HG03460 (cell line): ENCODE measurements at regions not wholly inside any gene's neighbourhood (a gene's known extent, or its start where the extent isn't known, plus 50 kb on each side); places are given as distances from the start of the nearest gene placed in this dataset.
"Not testable (repeated sequence)": the region's sequence is repeated elsewhere in the genome, so short reads cannot be mapped to it uniquely, and the experiment has no call there.

Experiments
- ATAC-seq: cut with Tn5 transposase; IDR thresholded peaks from one replicate; pipeline ENCODE4 v1.9.1; 2021; ENCODE audit not compliant: unreplicated experiment

DNA sequence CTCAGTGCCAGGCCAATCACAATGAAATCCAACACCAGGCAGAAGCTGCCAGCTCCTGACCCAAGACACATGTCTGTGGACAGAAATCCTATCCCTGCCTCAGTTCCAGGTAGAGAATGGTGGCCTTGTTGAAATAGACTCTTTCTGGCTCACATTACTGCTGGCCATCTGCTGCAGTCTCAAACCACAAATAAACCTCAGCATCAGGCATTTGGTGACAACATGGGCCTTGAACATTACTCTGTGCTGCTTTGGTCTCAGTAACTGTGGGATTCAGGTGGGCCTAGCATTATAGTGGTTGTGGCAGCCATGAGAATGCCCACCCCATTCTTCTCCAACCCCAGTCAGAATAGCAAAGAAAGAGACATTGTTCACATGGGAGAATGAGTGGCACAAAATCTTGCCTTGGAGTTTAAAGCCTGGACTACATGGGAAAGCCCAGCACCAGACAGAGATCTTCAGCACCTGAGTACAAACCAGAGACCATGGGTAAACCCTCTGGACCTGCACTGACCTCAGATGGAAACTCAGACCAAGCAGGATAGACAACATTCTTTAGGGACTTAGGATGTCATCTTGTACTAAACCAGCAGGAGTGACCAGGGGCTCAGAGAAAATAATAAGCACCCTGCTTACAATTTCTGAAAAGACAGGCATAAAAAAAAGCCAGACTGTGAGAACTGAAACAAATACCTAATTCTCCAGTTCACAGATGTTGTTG, 50.4 kb upstream of the TRAM1L1 start:
- no peak for ATAC-seq

GRCh38 chr4:117137145-117137544, 51.8 kb upstream of the TRAM1L1 start:
- ATAC-seq = no peak

GRCh38 chr4:117138732-117139131, 53.4 kb upstream of the TRAM1L1 start:
- not testable (repeated sequence) for ATAC-seq

GRCh38 chr4:117154251-117154650, 68.9 kb upstream of the TRAM1L1 start:
- no peak for ATAC-seq

- ATAC-seq = no peak
Observed at GRCh38 chr4:117156806-117157205, 71.4 kb upstream of the TRAM1L1 start.

GRCh38 chr4:117157360-117157759, 72.0 kb upstream of the TRAM1L1 start:
- ATAC-seq = no peak

GRCh38 chr4:117162976-117163375, 77.6 kb upstream of the TRAM1L1 start:
- no peak for ATAC-seq

DNA sequence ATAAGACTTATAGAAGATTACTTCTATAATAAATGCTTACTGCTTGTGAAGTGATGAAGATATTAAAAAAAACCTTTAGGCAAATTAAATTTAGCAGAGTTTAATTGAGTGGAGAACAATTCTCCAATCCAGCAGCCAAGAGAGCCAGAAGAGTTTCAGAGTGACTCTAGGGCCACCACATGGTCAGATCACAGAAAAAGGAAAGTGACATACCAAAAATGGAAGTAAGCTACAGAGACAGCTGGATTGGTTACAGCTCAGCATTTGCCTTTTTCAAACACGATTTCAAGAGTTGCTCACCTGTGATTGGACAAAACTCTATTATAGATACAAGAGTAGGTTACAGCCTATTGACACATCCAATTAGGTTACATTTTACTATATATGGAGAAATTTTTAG, 79.0 kb upstream of the TRAM1L1 start:
- peak; percentile 59 for ATAC-seq

GRCh38 chr4:117175369-117175768, 90.0 kb upstream of the TRAM1L1 start:
- not testable (repeated sequence) for ATAC-seq

DNA sequence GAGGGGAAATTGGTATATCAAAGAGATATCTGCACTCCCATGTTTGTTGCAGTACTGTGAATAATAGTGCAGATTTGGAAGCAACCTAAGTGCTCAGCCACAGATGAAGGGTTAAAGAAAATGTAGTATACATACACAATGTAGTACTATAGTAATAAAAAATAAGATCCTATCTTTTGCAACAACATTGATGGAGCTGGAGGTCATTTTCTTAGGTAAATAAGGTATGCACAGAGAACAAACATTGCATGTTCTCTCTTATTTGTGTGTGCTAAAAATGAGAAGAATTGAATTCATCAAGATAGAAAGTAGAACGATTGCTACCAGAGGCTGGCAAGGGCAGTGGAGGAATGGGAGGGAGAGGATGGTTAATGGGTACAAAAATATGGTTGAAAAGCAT, 117.9 kb upstream of the TRAM1L1 start:
- no peak for ATAC-seq

GRCh38 chr4:117210551-117210950, 125.2 kb upstream of the TRAM1L1 start:
- ATAC-seq = no peak

GRCh38 chr4:117224256-117224655, 138.9 kb upstream of the TRAM1L1 start:
- ATAC-seq = no peak

DNA sequence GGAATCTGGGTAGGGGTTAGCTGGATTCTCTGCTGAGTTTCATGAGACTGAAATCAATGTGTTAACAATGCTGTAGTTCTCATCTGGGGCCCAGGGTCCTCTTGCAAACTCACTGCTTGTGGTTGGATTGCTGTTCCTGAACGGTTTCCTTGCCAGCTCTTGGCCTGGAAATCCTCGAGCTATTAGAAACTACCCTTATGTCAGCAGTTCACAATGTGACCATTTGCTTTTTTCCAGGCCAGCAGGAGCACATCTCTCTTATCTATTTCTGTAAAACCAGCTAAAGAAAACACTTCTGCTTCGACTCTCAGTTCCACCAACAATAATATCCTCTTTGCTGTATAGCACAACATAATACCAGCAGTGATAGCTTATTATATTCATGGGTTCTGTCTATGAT, 140.1 kb upstream of the TRAM1L1 start:
- ATAC-seq = no peak

- ATAC-seq = no peak
Observed at GRCh38 chr4:117227925-117228324, 142.5 kb upstream of the TRAM1L1 start.

GRCh38 chr4:117239434-117239833, 154.1 kb upstream of the TRAM1L1 start:
- no peak for ATAC-seq

DNA sequence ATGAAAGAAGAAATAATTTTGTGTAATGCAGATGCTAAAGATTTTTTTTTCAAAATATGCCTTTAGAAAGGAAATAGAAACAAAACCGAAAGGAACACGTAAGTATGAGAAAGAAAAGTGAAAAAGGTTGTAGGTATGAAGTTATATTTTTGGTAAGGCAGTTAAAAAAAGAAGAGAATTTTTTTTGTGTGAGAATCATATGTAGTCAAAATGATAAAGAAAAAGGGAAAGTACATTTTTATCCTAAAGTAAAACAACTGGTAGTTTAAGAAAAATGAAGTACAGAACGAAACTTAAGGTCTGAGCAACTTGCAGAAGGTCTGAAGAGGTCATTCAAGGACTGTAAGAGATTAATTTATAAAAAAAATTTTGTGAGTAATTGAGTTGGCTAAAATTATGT, 164.0 kb upstream of the TRAM1L1 start:
- peak; percentile 90 for ATAC-seq

- no peak for ATAC-seq
Observed at GRCh38 chr4:117264072-117264471, 178.7 kb upstream of the TRAM1L1 start.

- ATAC-seq = no peak
Observed at GRCh38 chr4:117267317-117267716, 181.9 kb upstream of the TRAM1L1 start.

- ATAC-seq = no peak
Observed at GRCh38 chr4:117284736-117285135, 199.4 kb upstream of the TRAM1L1 start.

- ATAC-seq = no peak
Observed at GRCh38 chr4:117293784-117294183, 208.4 kb upstream of the TRAM1L1 start.

GRCh38 chr4:117302226-117302625, 216.8 kb upstream of the TRAM1L1 start:
- no peak for ATAC-seq

DNA sequence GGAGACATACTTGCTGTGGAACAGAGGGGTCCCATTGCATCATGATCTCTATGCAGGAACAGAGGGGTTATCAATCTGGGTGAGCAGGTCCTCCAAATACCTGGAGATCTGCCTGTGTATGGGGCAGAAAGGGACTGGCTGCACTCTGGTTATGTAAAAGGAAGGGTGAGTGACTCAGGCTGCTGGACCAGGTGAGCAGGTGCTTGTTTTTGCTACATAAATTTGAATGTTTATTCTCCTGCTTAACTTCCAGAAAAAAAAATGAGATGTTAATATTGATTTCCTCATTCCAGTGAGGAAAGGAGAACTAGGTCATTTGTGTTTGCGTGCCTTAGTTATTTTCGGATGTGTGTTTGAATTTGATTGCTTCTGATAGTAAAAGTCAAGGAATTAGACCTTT, 225.8 kb upstream of the TRAM1L1 start:
- ATAC-seq = no peak

GRCh38 chr4:117311989-117312388, 226.6 kb upstream of the TRAM1L1 start:
- no peak for ATAC-seq
